ENCODE measurements at regions not wholly inside any gene's neighbourhood (a gene's known extent, or its start where the extent isn't known, plus 50 kb on each side); places are given as distances from the start of the nearest gene placed in this dataset.
"Not testable (repeated sequence)": the region's sequence is repeated elsewhere in the genome, so short reads cannot be mapped to it uniquely, and the experiment has no call there.

DNA sequence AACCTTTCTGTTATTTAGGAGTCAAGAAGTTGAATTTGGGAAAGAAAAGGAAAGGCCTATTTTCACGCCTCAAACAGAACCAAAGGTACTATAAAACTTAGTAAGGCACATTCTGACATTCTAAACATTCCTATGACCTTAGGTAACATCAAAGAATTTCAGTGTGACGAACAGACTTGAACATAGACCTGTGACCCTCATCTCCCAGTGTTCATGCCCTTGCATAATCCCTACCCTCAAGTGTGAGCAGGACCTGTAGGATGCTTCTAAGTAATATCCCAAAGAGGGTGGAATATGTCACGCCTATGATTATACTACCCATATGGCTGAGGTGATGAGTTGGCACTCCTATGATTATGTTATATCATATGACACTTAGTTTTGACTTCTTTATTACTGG lies 540.9 kb downstream of the KIF4B start:
- H3K27me3 Mint-ChIP-seq = peaks cover 5% of the 10 kb centered on the region
- no peaks in the 10 kb centered on the region for H3K4me1 Mint-ChIP-seq (ENCODE audit: low read depth)
- peaks cover 7% of the 10 kb centered on the region for H3K9me3 Mint-ChIP-seq
- no peak overlapping the region for H3K27ac Mint-ChIP-seq
- H3K36me3 Mint-ChIP-seq (ENCODE audit: low read depth) = no peaks in the 10 kb centered on the region
- H3K4me3 Mint-ChIP-seq = no peak overlapping the region

DNA sequence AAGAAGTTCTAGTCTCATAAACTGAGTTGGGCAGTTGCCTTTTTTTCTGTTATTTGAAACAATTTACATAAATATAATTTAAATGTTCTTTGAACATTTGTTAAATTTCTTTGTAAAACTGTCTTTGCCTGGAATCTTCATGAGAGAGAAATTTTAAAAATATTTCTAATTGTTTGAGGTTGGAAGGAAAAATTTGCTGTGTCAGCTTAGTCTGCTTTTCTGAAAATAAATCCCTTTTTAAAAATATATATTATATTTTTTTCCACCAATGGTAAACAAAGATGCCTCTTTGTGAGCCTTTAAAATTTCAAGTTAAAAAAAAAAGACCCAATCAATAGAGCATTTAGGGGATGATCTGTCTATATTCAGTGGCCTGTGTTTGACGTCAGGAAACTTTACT lies 542.7 kb downstream of the KIF4B start:
- no peak overlapping the region for H3K4me3 Mint-ChIP-seq
- peaks cover 8% of the 10 kb centered on the region for H3K27me3 Mint-ChIP-seq
- no peaks in the 10 kb centered on the region for H3K36me3 Mint-ChIP-seq (ENCODE audit: low read depth)
- H3K27ac Mint-ChIP-seq = no peak overlapping the region
- H3K9me3 Mint-ChIP-seq = no peaks in the 10 kb centered on the region
- no peaks in the 10 kb centered on the region for H3K4me1 Mint-ChIP-seq (ENCODE audit: low read depth)

DNA sequence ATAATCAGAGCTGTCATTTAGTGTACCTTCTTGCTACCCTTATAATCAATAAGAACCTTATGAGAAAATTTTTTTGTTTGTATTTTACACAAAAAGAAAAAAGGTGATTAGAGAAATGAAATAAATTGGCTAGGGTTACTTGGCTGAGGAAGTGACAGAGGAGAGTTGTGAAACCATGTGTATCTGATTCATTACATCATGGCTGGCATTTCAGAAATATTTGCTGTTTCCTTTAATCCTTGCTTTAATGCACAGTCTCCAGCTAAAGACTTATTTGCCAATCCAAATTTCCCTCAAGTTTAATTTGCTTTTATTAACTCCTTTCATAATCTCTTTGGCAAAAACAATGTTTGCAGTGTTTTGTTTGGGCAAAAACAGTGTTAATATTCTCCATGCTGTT lies 543.1 kb downstream of the KIF4B start:
- no peak overlapping the region for H3K4me3 Mint-ChIP-seq
- peaks cover 8% of the 10 kb centered on the region for H3K27me3 Mint-ChIP-seq
- no peak overlapping the region for H3K27ac Mint-ChIP-seq
- H3K36me3 Mint-ChIP-seq (ENCODE audit: low read depth) = no peaks in the 10 kb centered on the region
- no peaks in the 10 kb centered on the region for H3K9me3 Mint-ChIP-seq
- no peaks in the 10 kb centered on the region for H3K4me1 Mint-ChIP-seq (ENCODE audit: low read depth)

DNA sequence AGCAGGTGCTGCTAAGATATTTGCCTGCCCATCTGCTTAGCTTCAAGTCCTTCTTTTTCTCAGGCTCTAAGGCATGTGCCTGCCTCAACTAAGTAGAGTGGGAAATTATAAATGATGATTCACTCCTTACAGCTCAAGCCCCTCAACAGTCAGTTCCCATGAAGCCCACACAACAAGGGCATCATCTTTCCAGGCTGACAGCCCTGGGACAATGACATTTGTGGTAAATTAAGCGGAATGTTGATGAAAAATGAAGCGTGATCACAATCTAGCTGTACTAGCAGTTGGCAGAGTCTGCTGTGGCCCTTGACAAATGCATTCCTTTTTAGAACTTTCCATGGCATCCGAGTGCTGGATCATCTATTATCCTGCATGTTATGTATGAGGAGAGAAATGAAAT lies 548.6 kb downstream of the KIF4B start:
- Mint-ChIP-seq H3K27me3 (peaks cover 8% of the 10 kb centered on the region), H3K4me1 (ENCODE audit: low read depth) (no peaks in the 10 kb centered on the region), H3K4me3 (no peak overlapping the region), H3K27ac (no peak overlapping the region), H3K36me3 (ENCODE audit: low read depth) (no peaks in the 10 kb centered on the region), H3K9me3 (no peaks in the 10 kb centered on the region)

DNA sequence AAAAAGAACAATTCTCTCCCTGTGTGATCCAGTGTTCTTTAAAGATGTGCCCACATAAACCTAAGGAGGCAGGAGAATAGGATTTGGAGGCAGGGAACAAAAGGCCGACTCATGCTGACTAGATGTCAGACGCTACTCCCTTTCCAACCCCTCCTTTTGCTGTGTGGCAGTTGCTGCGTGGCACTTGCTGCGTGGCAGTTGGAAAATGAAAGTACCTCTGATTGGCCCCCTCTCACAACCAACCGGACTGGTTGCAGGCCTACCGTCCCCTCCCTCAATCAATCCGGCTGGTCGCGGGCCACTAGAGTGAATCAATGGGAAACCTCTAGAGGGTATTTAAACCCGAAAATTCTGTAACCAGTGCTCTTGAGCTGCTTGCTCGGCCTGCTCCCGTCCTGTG lies 551.0 kb downstream of the KIF4B start:
- H3K36me3 Mint-ChIP-seq (ENCODE audit: low read depth) = no peaks in the 10 kb centered on the region
- peaks cover 3% of the 10 kb centered on the region for H3K27me3 Mint-ChIP-seq
- no peak overlapping the region for H3K27ac Mint-ChIP-seq
- no peak overlapping the region for H3K4me3 Mint-ChIP-seq
- no peaks in the 10 kb centered on the region for H3K4me1 Mint-ChIP-seq (ENCODE audit: low read depth)
- H3K9me3 Mint-ChIP-seq = peaks cover 7% of the 10 kb centered on the region

DNA sequence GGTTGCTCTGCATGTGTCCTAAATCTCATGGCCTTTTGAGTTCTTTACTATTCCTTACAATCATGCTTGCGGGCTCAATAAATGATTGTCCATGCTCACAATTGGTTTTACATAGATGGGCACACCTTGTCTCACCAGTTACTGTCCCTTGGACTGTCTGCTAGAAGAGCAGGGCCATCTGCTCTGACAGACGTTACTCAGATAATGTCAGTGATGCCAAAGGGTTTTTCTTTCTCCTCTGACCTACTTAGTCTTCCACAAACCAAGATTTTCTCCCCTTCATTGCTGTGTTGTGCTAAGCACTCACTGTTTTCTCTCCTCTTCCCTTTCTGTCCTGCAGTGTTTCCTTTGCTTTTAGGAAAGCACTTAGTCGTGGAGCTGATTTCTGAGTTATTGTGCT lies 562.3 kb downstream of the KIF4B start:
- Mint-ChIP-seq H3K4me3 (no peak overlapping the region), H3K9me3 (peaks cover 5% of the 10 kb centered on the region), H3K36me3 (ENCODE audit: low read depth) (no peaks in the 10 kb centered on the region), H3K27ac (no peak overlapping the region), H3K27me3 (no peaks in the 10 kb centered on the region), H3K4me1 (ENCODE audit: low read depth) (no peaks in the 10 kb centered on the region)

DNA sequence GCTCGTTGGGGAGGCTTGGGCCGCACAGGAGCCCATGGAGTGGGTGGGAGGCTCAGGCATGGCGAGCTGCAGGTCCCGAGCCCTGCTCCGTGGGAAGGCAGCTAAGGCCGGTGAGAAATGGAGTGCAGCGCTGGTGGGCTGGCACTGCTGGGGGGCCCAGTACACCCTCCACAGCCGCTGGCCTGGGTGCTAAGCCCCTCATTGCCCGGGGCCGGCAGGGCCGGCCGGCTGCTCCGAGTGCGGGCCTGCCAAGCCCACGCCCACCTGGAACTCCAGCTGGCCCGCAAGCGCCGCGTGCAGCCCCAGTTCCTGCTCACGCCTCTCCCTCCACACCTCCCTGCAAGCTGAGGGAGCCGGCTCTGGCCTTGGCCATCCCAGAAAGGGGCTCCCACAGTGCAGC lies 573.3 kb downstream of the KIF4B start:
- not testable (repeated sequence) for H3K27ac Mint-ChIP-seq; H3K4me1 Mint-ChIP-seq (ENCODE audit: low read depth); H3K4me3 Mint-ChIP-seq; H3K9me3 Mint-ChIP-seq; H3K36me3 Mint-ChIP-seq (ENCODE audit: low read depth); H3K27me3 Mint-ChIP-seq

DNA sequence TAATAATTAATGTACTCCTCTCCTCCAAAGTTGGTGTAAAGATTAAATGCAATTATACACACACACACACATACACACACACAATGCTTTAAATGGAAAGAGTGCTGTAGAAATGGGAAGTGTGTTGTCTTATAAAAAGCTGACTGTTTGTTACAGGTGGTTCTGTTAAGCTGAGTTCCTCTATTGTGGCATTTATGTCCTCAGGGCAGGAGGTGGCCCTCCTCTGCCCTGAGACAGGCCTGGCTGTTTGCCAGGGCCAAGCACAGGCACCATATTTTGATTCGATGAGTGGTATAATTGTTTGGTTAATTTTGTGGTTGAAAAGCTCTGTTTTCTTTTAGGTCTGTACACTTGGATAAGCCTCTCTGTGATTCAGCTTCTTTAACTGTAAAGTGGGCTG lies 573.9 kb downstream of the KIF4B start:
- Mint-ChIP-seq H3K9me3 (no peaks in the 10 kb centered on the region), H3K4me3 (no peak overlapping the region), H3K27ac (no peak overlapping the region), H3K4me1 (ENCODE audit: low read depth) (no peaks in the 10 kb centered on the region), H3K36me3 (ENCODE audit: low read depth) (no peaks in the 10 kb centered on the region), H3K27me3 (no peaks in the 10 kb centered on the region)

DNA sequence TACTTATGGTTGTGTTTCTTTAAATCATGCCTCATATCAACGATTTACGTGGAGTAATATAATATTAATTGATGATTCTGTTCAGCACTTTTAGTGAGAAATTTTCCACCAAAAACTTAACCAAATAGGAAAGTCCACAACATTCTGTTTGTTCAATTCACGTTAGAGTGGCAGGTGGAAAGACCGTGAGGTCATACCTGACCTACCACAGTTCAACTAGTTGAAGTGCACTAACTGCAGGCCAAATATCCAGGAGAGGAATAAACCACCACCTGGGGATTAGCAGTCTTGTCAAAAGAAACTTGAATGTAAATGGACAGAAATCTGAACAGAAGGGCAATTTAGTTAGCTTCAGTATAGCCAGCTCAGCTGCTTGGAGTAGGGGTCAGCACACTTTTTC lies 577.7 kb downstream of the KIF4B start:
- Mint-ChIP-seq H3K36me3 (ENCODE audit: low read depth) (no peaks in the 10 kb centered on the region), H3K4me3 (no peak overlapping the region), H3K27me3 (peaks cover 3% of the 10 kb centered on the region), H3K27ac (no peak overlapping the region), H3K4me1 (ENCODE audit: low read depth) (no peaks in the 10 kb centered on the region), H3K9me3 (no peaks in the 10 kb centered on the region)

DNA sequence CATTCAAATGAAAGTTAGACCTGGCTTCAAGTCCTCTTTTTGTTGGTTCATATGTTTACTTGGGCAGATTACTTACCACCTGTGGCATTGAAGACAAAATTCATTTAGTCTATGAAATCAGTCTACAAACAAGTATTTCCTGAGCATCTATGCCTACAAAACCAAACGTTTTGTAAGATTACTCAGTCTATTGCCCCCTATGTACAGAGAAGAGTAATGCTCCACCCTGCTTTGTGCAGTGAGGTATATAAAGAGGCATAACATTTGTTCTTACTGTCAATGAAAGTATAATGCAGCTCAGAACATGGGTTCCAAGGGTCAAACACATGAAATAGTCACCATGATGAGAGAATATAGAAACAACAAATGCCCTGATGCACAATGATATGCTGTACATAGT lies 580.7 kb downstream of the KIF4B start:
- H3K9me3 Mint-ChIP-seq = no peaks in the 10 kb centered on the region
- no peak overlapping the region for H3K27ac Mint-ChIP-seq
- H3K36me3 Mint-ChIP-seq (ENCODE audit: low read depth) = no peaks in the 10 kb centered on the region
- H3K27me3 Mint-ChIP-seq = peaks cover 3% of the 10 kb centered on the region
- no peak overlapping the region for H3K4me3 Mint-ChIP-seq
- H3K4me1 Mint-ChIP-seq (ENCODE audit: low read depth) = no peaks in the 10 kb centered on the region

DNA sequence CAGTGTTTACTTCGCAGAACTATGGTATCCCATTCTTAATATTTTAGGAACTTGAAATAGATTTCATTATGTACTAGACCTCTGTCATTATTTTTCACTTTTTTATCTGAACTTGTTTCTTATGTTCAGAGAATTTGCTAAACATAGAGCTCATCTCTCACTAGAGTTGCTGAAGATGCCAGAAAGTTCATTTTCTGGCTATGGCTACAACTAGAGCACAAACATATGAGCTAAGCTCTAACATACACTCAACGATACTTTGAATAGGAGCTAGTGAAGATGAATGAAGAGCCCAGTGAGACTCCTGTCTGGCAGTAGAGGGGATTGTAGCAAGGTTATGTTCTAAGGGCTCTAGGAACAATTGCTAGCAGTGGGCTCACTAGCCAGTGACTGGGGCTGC lies 582.2 kb downstream of the KIF4B start:
- Mint-ChIP-seq H3K4me1 (ENCODE audit: low read depth) (no peaks in the 10 kb centered on the region), H3K9me3 (no peaks in the 10 kb centered on the region), H3K27me3 (peaks cover 3% of the 10 kb centered on the region), H3K27ac (no peak overlapping the region), H3K4me3 (no peak overlapping the region), H3K36me3 (ENCODE audit: low read depth) (no peaks in the 10 kb centered on the region)

DNA sequence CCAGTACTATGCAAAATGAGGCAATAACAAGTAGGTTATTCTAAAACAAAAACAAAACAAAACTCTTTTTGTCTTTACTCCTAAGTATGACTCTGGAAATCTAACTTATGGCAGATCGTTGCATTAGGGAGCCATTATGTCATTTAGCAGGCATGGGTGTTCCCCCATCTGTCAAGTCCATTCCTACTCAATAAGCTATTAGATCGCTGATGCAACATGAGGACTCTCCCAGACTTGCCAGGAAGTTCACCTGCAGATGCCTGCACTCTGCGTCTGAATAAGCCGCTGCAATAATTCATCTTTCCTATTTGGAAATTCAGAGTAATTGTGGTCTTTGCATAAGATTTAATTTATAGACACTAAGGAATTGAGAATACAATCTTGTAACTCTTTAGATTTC lies 585.0 kb downstream of the KIF4B start:
- Mint-ChIP-seq H3K9me3 (no peaks in the 10 kb centered on the region), H3K27ac (no peak overlapping the region), H3K27me3 (peaks cover 3% of the 10 kb centered on the region), H3K4me3 (no peak overlapping the region), H3K4me1 (ENCODE audit: low read depth) (no peaks in the 10 kb centered on the region), H3K36me3 (ENCODE audit: low read depth) (no peaks in the 10 kb centered on the region)

DNA sequence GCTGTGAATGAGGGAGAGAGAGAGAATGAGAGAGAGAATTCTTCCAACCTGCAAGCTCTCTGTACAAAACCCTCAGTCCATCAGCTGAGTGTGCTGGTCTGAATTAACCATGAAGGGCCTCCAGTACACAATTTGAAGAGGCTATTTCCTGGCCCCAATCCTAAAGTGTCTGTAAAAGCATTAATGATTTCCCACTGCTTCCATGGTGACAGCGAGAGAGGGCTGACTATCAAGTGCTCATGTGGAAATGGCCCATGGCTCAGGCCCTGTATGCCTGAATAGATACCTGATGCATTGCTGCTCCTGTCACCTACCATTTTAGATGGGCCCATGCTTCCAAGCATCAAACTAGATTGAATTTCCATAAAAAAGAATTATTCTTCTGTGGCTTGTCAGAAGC lies 592.4 kb downstream of the KIF4B start:
- H3K4me1 Mint-ChIP-seq (ENCODE audit: low read depth) = no peaks in the 10 kb centered on the region
- no peaks in the 10 kb centered on the region for H3K9me3 Mint-ChIP-seq
- no peaks in the 10 kb centered on the region for H3K36me3 Mint-ChIP-seq (ENCODE audit: low read depth)
- H3K4me3 Mint-ChIP-seq = no peak overlapping the region
- no peak overlapping the region for H3K27ac Mint-ChIP-seq
- peaks cover 9% of the 10 kb centered on the region for H3K27me3 Mint-ChIP-seq

DNA sequence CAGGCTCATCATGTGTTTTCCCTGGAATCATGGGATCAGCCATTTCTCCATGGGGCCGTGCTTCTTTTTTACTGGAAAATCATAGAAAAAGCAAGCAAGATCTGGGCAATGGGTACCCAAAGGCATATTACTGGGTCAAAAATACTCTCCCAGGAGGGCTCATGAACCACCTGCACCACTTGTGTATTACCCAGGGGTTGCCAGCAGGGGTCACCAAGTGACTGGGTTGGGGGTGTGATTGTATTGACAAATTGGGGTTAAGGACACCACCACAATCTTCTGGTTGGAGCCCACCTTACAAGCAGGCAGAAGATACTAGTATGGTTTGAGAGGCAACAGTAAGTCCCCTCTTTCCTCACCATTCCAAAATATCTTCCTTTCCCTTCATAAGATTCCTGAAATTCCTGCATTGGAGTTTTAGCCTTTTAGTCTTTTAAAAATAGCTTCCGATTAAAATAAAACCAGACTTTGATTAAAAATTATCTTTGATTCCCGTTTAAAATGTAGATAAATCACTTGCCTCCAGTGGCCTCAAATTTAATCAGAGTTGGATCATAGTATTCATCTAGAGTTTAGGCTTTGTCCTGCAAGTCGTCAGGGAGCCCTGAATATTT lies 603.3 kb downstream of the KIF4B start:
- H3K9me3 Mint-ChIP-seq = no peaks in the 10 kb centered on the region
- no peak overlapping the region for H3K4me3 Mint-ChIP-seq
- no peaks in the 10 kb centered on the region for H3K4me1 Mint-ChIP-seq (ENCODE audit: low read depth)
- H3K36me3 Mint-ChIP-seq (ENCODE audit: low read depth) = no peaks in the 10 kb centered on the region
- H3K27me3 Mint-ChIP-seq = peaks cover 27% of the 10 kb centered on the region
- no peak overlapping the region for H3K27ac Mint-ChIP-seq

DNA sequence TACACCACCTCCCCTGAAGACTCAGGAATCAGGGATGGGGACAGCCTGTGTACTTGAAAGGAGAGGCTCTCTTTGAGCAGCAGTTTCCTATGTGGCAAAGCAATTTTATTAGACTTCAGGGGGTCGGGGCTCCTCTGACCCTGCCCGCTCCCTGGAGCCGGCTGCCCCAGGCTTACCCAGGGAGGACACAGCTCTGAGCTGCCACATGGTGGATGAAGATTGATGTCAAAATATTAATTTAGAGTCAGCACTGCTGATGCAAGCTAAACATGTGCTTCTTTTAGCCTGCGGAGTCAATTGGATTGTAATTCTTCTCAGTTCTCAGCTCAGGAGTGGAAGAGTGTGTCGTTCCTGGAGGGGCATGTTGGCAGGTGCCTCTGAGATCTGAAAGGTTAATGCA lies 606.1 kb downstream of the KIF4B start:
- no peaks in the 10 kb centered on the region for H3K9me3 Mint-ChIP-seq
- peaks cover 39% of the 10 kb centered on the region for H3K27me3 Mint-ChIP-seq
- no peak overlapping the region for H3K4me3 Mint-ChIP-seq
- H3K27ac Mint-ChIP-seq = no peak overlapping the region
- no peaks in the 10 kb centered on the region for H3K4me1 Mint-ChIP-seq (ENCODE audit: low read depth)
- H3K36me3 Mint-ChIP-seq (ENCODE audit: low read depth) = no peaks in the 10 kb centered on the region

DNA sequence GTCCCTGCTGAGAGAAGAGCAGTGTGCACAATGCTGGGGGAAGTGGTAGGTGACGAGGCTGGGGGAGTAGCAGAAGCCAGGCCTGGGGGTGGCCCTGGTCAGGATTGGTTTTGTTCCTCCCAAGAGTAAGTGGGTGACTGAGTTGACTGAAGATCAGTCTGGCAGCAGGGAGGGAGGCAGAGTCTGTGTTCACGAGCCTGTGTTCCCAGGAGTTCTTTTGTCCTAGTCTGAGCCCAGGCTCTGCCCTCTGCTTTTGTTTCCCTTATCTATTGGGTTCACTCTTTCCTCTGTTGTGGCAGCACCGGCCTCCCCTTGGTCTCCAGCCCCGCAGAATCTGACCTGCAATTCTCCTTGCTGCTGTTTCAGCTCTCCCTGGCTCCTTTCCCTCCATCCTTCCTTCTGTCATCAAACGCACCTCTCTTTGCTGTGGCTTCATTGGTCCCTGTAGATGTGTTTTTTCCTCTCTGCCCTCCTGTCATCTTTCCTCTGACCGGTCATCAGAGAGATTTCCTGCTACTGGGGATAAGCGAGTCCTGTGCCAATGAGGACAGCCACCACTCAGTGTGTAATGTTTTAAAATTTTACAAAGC lies 607.4 kb downstream of the KIF4B start:
- H3K4me3 Mint-ChIP-seq = no peak overlapping the region
- peaks cover 44% of the 10 kb centered on the region for H3K27me3 Mint-ChIP-seq
- H3K27ac Mint-ChIP-seq = no peak overlapping the region
- no peaks in the 10 kb centered on the region for H3K4me1 Mint-ChIP-seq (ENCODE audit: low read depth)
- no peaks in the 10 kb centered on the region for H3K36me3 Mint-ChIP-seq (ENCODE audit: low read depth)
- H3K9me3 Mint-ChIP-seq = no peaks in the 10 kb centered on the region
